ENCODE measurements at regions not wholly inside any gene's neighbourhood (a gene's known extent, or its start where the extent isn't known, plus 50 kb on each side); places are given as distances from the start of the nearest gene placed in this dataset.

- Histone ChIP-seq H3K4ac (replicated peaks; ENCODE audit: insufficient read length, low read depth, low read length) (peak overlapping the region; percentile 22), H2BK12ac (ENCODE audit: low read depth, low read length) (peak overlapping the region; percentile 51; the same call in 1 of the 2 replicates), H2AFZ (ENCODE audit: low read length) (peak overlapping the region; percentile 65), H2BK20ac (ENCODE audit: low read length) (no peak overlapping the region), H3K14ac (ENCODE audit: insufficient read length) (no peak overlapping the region), H3K4me3 (ENCODE audit: extremely low read depth in 1 of 4, insufficient read depth in 2 of 4, low read depth in 3 of 4, low read length in 4 of 4) (peak overlapping the region; percentile 70 to 86 (median 78)), H4K5ac (ENCODE audit: insufficient read length, low read depth, low read length) (peak overlapping the region; percentile 86), H3K9me3 (ENCODE audit: insufficient read depth in 2 of 2, low read depth in 1 of 2, low read length in 1 of 2) (no peaks in the 10 kb centered on the region), H3K27ac (ENCODE audit: low read depth, low read length) (peak overlapping the region; percentile 76), H4K8ac (ENCODE audit: extremely low read depth, insufficient read depth, low read length) (0 out of 2 replicates have a peak overlapping the region, but pooled peaks have one; percentile 60), H3K27me3 (replicated peaks in 1 of 4; ENCODE audit: control insufficient read depth in 3 of 4, extremely low read depth in 1 of 4, insufficient read depth in 3 of 4, low read length in 3 of 4) (no peaks in the 10 kb centered on the region), H4K20me1 (replicated peaks in 1 of 2; ENCODE audit: control insufficient read depth in 1 of 2, insufficient read depth in 2 of 2, low read length in 2 of 2) (no peaks in the 10 kb centered on the region), H2AK5ac (ENCODE audit: low read depth, low read length) (no peak overlapping the region), H3K79me2 (ENCODE audit: control insufficient read depth in 1 of 2, insufficient read depth in 2 of 2, low read length in 2 of 2) (no peaks in the 10 kb centered on the region), H3K79me1 (ENCODE audit: low read depth, low read length) (no peaks in the 10 kb centered on the region), H4K91ac (replicated peaks; ENCODE audit: insufficient read length, low read length) (peak overlapping the region; percentile 32), H3K9ac (replicated peaks in 1 of 4; ENCODE audit: extremely low read depth in 1 of 4, low read depth in 3 of 4, low read length in 3 of 4) (peak overlapping the region; percentile 73 to 82 (median 76)), H3K4me1 (replicated peaks in 1 of 4; ENCODE audit: control insufficient read depth in 3 of 4, insufficient read depth in 4 of 4, low read length in 3 of 4) (no peaks in the 10 kb centered on the region; a peak in 1 of 7 replicates), H3K18ac (ENCODE audit: extremely low read depth, low read length) (peak overlapping the region; percentile 81; the same call in 1 of the 2 replicates), H2BK120ac (replicated peaks; ENCODE audit: low read depth, low read length) (no peak overlapping the region), H3K56ac (replicated peaks; ENCODE audit: insufficient read length, low read depth, low read length) (peak overlapping the region; percentile 60), H3K23ac (ENCODE audit: insufficient read length) (no peak overlapping the region), H3K4me2 (ENCODE audit: insufficient read depth in 1 of 2, low read depth in 2 of 2, low read length in 2 of 2) (peak overlapping the region; percentile 74 to 97), H2BK15ac (ENCODE audit: low read length) (no peak overlapping the region), H3K23me2 (ENCODE audit: low read depth, low read length) (peaks cover 6% of the 10 kb centered on the region; the same call in 1 of the 2 replicates), H3K36me3 (ENCODE audit: control insufficient read depth in 2 of 4, insufficient read depth in 4 of 4, low read length in 3 of 4) (no peaks in the 10 kb centered on the region), H2BK5ac (ENCODE audit: low read depth, low read length) (peak overlapping the region; percentile 91)
- DNase-seq (ENCODE audit: low read depth in 1 of 2, low spot score in 2 of 2), result peak in 1 of 2 experiments; percentile 19
- CTCF ChIA-PET (ENCODE audit: partially characterized antibody), result interaction anchor here (0.6 kb wide), 1 partner anchor 15 kb away, joined by 5 read pairs; no protein-coding TSS in a partner anchor
- FAIRE-seq, result no peak
- WGBS, 2 experiments (ENCODE audit: extremely low coverage in 1 of 2, insufficient coverage in 1 of 2, insufficient read length in 1 of 2, insufficient replicate concordance in 2 of 2, low coverage in 1 of 2, low lambda C conversion rate in 2 of 2, missing lambda C conversion rate in 1 of 2), result 2% methylated on average over 23 of the region's 23 CpGs; no CpG with 5 or more reads in 1 of the 2 experiments
- POLR2A ChIA-PET (ENCODE audit: partially characterized antibody), result interaction anchor here (0.7 to 1.4 kb wide), 8 partner anchors 8 to 585 kb away, joined by 3 to 5 read pairs (median 3); partner anchors contain the start of gene XPO1
- TF ChIP-seq PHF8 (conservative IDR thresholded peaks at IDR 0.05; ENCODE audit: low read depth, low read length), result no peak
- 0 out of 4 replicates have a peak, but pooled peaks of 1 of the 2 experiments have one; percentile 29 for TF ChIP-seq HDAC2 (IDR thresholded peaks at IDR 0.05; ENCODE audit: borderline replicate concordance in 1 of 2, low read depth in 2 of 2, low read length in 2 of 2)
- 0 out of 4 replicates have a peak, but pooled peaks of 1 of the 2 experiments have one; percentile 3 for TF ChIP-seq RAD21 (IDR thresholded peaks at IDR 0.05 in 1 of 2, conservative IDR thresholded peaks at IDR 0.05 in 1 of 2; ENCODE audit: low read depth in 2 of 2, low read length in 2 of 2)
- TF ChIP-seq RNF2 (IDR thresholded peaks at IDR 0.05; ENCODE audit: borderline replicate concordance, low read depth, low read length, missing control alignments, poor library complexity, severe bottlenecking), result no peak
- no peak for TF ChIP-seq BCL11A (IDR thresholded peaks at IDR 0.05; ENCODE audit: low read depth in 2 of 2, low read length in 2 of 2)
- no peak for TF ChIP-seq MAX (IDR thresholded peaks at IDR 0.05)
- TF ChIP-seq E2F6 (IDR thresholded peaks at IDR 0.05), result peak; percentile 56
- TF ChIP-seq SAP30 (IDR thresholded peaks at IDR 0.05; ENCODE audit: insufficient read depth, insufficient replicate concordance, low read length), result peak; percentile 83
- TF ChIP-seq CBX8 (IDR thresholded peaks at IDR 0.05; ENCODE audit: borderline replicate concordance, low read depth, low read length), result no peak
These were observed 90.2 kb downstream of the FAM161A start for GRCh38 chr2:61763605-61764034.

Measured in H1 (cell line).